Right kidney (tissue), 1 donor: ENCODE measurements at regions not wholly inside any gene's neighbourhood (a gene's known extent, or its start where the extent isn't known, plus 50 kb on each side); places are given as distances from the start of the nearest gene placed in this dataset.

Experiments
- DNase-seq: peaks from one replicate; pipeline ENCODE4 v3.0.0-alpha.2; 2016

DNA sequence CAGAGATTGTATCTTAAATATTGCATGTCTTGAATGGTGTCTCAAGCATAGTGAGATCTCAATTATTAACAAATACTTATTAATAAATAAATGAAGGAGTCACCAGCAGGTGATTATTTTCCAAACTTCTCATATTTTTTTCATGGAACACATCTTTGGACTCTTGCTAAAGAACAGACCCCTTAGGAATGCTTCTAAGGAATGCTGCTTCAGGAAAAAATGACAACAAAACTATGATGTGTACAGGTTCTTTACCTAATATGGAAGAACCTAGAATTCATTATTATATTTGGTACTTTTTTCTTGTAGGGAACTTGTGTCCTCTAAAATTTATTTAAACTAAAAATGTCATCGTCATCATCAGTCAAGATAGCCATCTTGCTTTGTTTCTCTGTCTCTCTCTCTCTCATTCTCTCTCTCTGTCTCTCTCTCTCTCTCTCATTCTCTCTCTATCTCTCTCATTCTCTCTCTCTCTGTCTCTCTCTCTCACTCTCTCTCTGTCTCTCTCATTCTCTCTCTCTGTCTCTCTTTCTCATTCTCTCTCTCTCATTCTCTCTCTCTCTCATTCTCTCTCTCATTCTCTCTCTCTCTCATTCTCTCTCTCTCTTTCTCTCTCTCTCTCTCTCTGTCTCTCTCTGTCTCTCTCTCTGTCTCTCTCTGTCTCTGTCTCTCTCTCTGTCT is 63.0 kb upstream of the ETS2 start:
- DNase-seq, result no peak

DNA sequence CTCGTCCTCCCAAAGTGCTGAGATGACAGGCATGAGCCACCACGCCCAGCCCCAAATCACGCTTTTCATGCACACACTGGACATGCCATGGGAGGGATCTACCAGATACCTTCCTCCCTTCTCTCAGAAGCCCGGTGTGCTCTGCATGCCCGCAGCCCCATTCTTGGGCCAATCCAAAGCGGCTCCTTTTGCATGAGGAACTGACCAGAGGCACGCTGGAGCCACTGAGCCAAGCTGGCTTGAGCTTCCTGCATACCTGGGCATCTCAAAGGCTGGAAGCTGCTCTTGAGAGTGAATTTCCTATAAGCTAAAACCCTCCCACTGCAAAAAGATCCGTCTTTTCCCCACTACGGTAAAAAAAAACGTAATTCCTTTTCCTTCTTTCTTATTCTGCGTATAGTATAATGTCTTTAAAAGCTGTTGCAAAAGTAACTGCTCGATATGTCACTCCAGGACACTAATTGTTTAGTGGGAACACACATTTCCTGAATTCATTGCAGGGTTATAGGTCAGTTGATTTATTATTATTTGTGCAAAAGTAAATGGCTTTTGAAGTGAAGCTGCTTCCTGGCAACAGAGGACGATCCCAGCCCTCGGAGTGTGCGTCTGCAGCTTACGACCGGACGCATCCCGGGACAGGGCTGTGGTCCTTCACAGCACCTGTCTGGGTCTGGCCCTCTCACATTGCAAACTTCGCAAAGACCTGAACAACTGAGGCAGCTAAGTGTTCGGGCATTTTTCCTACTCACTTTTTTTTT is 61.8 kb upstream of the ETS2 start:
- peak; percentile 21 for DNase-seq

DNA sequence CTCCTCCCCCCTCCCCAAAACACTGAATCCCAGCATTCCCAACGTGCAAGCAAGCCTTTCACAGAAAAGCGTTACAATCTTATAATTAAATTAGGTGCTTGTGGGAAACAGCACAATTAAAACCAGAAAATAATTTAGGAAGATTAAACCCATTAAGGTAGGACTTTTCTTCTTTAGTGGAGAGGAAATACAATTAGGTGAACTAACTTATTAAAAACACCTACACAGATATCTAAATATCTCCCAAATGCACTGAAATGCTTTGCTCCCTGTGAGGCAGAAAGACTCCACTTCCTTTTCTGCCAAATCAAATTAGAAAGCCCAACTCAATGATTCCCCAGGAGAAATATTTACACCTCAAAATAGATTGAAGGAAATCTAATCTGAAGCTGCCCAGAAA is 60.9 kb upstream of the ETS2 start:
- no peak for DNase-seq

DNA sequence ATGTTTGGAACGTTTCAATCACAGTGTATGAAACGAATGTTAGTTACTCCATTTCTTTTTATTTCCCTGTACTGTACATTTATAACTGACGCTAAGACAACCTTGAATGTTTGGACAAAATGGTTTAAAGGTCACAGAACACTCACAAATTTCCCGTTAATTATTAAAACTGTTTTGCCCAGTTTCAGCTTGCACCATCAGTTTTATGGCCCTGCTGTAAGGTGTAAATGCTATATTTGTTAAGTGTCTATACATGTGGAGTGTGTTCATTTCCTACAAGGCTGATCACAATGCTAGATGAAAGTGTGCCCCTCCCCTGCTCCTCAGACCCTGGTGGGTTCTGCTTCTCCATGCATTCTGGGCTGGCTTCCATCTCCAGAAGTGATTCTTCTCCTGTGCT is 57.9 kb upstream of the ETS2 start:
- no peak for DNase-seq

DNA sequence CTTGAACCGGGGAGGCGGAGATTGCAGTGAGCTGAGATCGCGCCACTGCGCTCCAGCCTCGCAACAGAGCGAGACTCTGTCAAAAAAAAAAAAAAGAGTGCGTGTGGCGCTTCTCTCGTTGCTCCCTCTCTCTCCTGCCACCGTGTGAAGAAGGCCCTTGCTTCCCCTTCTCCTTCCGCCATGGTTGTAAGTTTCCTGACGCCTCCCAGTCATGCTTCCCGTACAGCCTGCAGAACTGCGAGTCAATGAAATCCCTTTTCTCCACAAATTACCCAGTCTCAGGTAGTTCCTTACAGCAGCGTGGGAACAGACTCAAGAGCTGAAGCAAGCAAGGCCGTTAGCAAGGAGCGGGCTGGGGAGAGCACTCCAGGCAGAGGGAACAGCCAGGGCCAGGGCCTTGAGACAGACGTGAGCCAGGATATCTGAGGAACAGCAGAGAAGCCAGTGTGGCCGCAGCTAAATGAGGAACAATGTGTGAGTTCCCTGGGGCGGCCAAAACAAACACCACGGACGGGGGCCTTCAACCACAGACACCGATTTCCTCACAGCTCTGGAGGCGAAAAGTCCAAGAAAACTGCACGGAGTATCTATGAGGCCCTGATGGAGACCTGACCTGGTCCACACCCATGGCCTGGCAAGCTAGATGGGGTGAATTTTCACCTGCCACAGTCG is 54.2 kb upstream of the ETS2 start:
- DNase-seq, result no peak

DNA sequence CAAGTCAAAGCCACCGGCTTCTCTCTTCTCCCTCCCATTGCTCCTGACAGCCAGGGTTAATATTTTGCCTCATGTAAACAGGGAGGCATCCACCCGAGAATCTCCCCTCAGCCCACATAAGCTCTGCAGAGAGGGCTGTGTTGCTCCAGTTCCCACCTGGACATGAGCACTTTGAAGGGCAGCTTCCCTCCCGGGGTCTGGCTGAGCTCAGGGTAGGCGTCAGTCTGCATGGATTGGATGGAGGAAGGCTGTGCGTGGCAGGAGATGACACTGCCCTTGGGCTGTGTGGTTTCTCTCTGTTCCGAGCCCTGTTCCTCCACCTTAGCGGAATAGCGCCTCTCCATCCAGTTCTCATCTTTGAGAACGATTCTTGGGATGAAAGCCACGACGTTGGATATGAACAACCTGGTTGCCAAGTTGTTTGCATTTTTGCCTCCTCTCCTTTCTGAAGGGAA is 53.7 kb upstream of the ETS2 start:
- DNase-seq, result no peak

DNA sequence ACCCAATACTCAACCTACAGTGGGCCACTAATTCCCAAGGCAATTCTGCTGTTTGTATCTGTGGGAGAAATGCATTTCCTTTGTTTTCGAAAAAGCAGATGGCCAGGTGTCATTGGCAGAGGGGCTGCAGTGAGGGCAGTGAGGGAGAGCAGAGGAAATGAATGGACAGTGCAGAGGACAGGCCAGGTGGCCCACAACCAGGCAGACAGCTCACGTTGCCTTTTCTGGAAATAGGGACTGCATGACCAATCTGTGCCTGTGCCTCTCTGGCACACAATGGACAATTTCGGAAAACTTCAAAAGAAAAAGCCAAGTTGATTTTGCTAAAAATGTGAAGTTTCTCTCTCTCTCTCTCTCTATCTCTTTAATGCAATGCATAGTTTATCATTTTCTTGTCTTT is 52.6 kb upstream of the ETS2 start:
- DNase-seq, result no peak

DNA sequence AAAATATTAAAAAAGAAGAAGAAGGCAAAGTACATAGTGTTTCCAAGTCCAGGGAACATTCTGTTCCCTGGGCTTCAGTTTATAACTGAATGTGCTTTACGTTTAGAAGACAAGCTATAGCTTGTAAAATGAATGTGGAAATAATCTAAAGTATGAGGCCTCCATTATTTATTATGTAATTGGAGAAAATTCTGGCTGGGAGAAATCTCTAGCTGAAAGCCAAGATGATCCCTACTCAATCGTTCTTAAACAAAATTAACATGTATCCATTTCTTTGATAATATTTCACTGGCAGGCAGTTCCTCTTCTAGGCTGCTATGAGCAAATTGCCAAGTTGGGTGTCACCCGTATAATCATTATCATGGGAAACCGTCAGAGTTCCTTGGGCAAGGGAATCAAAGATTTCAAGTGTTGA is 52.2 kb upstream of the ETS2 start:
- DNase-seq, result no peak
